ENCODE measurements at regions not wholly inside any gene's neighbourhood (a gene's known extent, or its start where the extent isn't known, plus 50 kb on each side); places are given as distances from the start of the nearest gene placed in this dataset.

GRCh38 chr11:114764563-114764962, 86.2 kb downstream of the NXPE2 start:
- Histone ChIP-seq H3K4me2 (ENCODE audit: control insufficient read depth, extremely low read depth, insufficient read depth, low read depth, low read length) (no peak overlapping the region), H3K36me3 (ENCODE audit: control insufficient read depth in 2 of 2, extremely low read depth in 1 of 2, insufficient read depth in 2 of 2, low read length in 2 of 2) (no peaks in the 10 kb centered on the region), H3K4me1 (ENCODE audit: control insufficient read depth, extremely low read depth, insufficient read depth, low read length) (no peaks in the 10 kb centered on the region), H3K9me3 (ENCODE audit: control insufficient read depth, low read depth, low read length) (no peaks in the 10 kb centered on the region), H2AFZ (ENCODE audit: control insufficient read depth, low read length) (no peak overlapping the region), H3K9me1 (ENCODE audit: control insufficient read depth, extremely low read depth, insufficient read depth, low read length) (no peaks in the 10 kb centered on the region), H4K20me1 (ENCODE audit: control insufficient read depth, extremely low read depth, insufficient read depth, low read length) (no peaks in the 10 kb centered on the region), H3K27me3 (ENCODE audit: control insufficient read depth, extremely low read depth, insufficient read depth, low read length) (no peaks in the 10 kb centered on the region), H3K27ac (ENCODE audit: control insufficient read depth, insufficient read depth, low read length) (no peak overlapping the region), H3K9ac (ENCODE audit: control insufficient read depth, extremely low read depth, insufficient read depth, low read length) (no peak overlapping the region), H3K79me2 (ENCODE audit: control insufficient read depth, insufficient read depth, low read length) (no peaks in the 10 kb centered on the region), H3K4me3 (ENCODE audit: control insufficient read depth in 2 of 3, extremely low read depth in 1 of 3, insufficient read depth in 2 of 3, low read depth in 1 of 3, low read length in 3 of 3) (no peak overlapping the region)
- dilution Hi-C loops (cut with MboI; ENCODE audit: extremely low pct_ligation_motif_present, low sequenced_read_pairs) = no loop called here
- no peak for FAIRE-seq
- TF ChIP-seq EZH2 (IDR thresholded peaks at IDR 0.05; ENCODE audit: low read length) (no peak), CTCF (optimal IDR thresholded peaks at IDR 0.05 in 1 of 3, IDR thresholded peaks at IDR 0.05 in 1 of 3, conservative IDR thresholded peaks at IDR 0.05 in 1 of 3; ENCODE audit: extremely low read depth in 1 of 3, insufficient read depth in 2 of 3, low read length in 3 of 3) (no peak)
- no peak for DNase-seq (ENCODE audit: low read depth, low spot score)

- Histone ChIP-seq H3K79me2 (ENCODE audit: control insufficient read depth, insufficient read depth, low read length) (no peaks in the 10 kb centered on the region), H3K4me3 (ENCODE audit: control insufficient read depth in 2 of 3, extremely low read depth in 1 of 3, insufficient read depth in 2 of 3, low read depth in 1 of 3, low read length in 3 of 3) (no peak overlapping the region), H3K9ac (ENCODE audit: control insufficient read depth, extremely low read depth, insufficient read depth, low read length) (no peak overlapping the region), H3K36me3 (ENCODE audit: control insufficient read depth in 2 of 2, extremely low read depth in 1 of 2, insufficient read depth in 2 of 2, low read length in 2 of 2) (no peaks in the 10 kb centered on the region), H3K4me2 (ENCODE audit: control insufficient read depth, extremely low read depth, insufficient read depth, low read depth, low read length) (no peak overlapping the region), H3K4me1 (ENCODE audit: control insufficient read depth, extremely low read depth, insufficient read depth, low read length) (no peaks in the 10 kb centered on the region), H3K27me3 (ENCODE audit: control insufficient read depth, extremely low read depth, insufficient read depth, low read length) (no peaks in the 10 kb centered on the region), H3K27ac (ENCODE audit: control insufficient read depth, insufficient read depth, low read length) (no peak overlapping the region), H3K9me3 (ENCODE audit: control insufficient read depth, low read depth, low read length) (no peaks in the 10 kb centered on the region), H2AFZ (ENCODE audit: control insufficient read depth, low read length) (no peak overlapping the region), H4K20me1 (ENCODE audit: control insufficient read depth, extremely low read depth, insufficient read depth, low read length) (no peaks in the 10 kb centered on the region), H3K9me1 (ENCODE audit: control insufficient read depth, extremely low read depth, insufficient read depth, low read length) (no peaks in the 10 kb centered on the region)
- no peak for FAIRE-seq
- dilution Hi-C loops (cut with MboI; ENCODE audit: extremely low pct_ligation_motif_present, low sequenced_read_pairs) = no loop called here
- TF ChIP-seq CTCF (optimal IDR thresholded peaks at IDR 0.05 in 1 of 3, IDR thresholded peaks at IDR 0.05 in 1 of 3, conservative IDR thresholded peaks at IDR 0.05 in 1 of 3; ENCODE audit: extremely low read depth in 1 of 3, insufficient read depth in 2 of 3, low read length in 3 of 3) (no peak), EZH2 (IDR thresholded peaks at IDR 0.05; ENCODE audit: low read length) (no peak)
- no peak for DNase-seq (ENCODE audit: low read depth, low spot score)
Measured at GRCh38 chr11:114771172-114771571, 92.8 kb downstream of the NXPE2 start.

All from keratinocyte (primary cell).